NCI-H2196 treated with DMSO at 0.1 percent for 48 hours (cell line): ENCODE measurements at regions not wholly inside any gene's neighbourhood (a gene's known extent, or its start where the extent isn't known, plus 50 kb on each side); places are given as distances from the start of the nearest gene placed in this dataset.
"Not testable (repeated sequence)": the region's sequence is repeated elsewhere in the genome, so short reads cannot be mapped to it uniquely, and the experiment has no call there.

Source experiments
- DNase-seq: peaks from one replicate; lab custom pipeline; 2025; ENCODE audit not compliant: unreplicated experiment; lab: John Stamatoyannopoulos, UW

DNA sequence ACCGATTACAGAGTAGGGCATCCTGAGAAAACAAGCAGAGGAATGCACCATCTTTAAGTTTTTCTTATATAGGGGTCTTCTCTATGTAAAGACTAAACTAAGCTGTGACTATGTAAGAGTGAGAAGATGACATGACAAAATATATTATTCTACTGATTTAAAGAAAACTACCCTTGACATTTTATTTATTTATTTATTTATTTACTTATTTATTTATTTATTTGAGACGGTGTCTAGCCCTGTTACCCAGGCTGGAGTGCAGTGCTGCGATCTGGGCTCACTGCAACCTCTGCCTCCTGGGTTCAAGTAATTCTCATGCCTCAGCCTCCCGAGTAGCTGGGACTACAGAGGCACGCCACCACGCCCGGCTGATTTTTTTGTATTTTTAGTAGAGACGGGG lies 320.4 kb upstream of the SASH1 start:
- not testable (repeated sequence) for DNase-seq

DNA sequence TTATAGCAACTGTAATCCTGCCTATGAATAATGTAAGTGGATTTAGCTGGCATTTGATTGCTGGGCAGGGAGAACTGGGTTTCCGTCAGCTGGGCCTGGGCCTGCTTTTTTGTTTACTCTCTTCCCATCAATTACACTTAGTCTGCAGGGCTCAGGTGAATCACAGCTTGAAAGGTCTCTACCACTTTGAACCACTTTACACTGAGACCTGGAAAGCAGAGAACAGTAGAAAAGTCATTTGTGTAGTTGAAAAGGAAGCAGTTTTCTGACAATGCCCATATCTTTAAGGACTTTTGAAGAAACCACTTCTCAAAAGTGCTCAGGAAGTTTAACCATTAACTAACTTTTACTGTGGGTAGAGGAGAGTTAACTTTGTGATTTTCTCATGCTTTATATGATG lies 315.4 kb upstream of the SASH1 start:
- DNase-seq: no peak

DNA sequence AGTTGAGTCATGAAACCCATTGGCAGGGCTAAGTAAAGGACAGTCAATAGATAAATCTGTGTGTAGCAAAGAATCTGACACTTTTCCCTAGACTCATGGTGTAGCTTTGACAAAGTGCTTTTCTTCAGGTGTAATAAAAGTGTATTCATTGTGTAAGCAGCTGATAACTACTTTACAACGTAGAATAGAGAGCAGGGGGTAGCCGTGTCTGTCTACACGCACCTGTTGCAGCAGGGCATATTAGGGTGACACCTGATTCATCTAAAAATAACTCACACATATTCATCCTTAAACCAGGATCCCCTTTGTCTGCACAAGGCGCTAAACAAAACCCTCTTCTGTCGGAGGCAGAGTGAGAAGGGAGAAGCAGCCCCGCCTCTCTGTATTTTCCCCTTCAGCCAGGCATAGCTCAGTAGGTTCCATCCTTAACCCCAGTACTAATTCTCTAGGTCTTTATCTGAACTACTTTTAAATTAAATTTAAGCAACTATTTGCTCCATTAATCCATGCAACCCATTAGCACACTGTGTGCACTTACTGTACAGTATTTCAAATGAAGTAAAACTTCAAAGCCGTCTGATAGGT lies 306.7 kb upstream of the SASH1 start:
- no peak for DNase-seq

DNA sequence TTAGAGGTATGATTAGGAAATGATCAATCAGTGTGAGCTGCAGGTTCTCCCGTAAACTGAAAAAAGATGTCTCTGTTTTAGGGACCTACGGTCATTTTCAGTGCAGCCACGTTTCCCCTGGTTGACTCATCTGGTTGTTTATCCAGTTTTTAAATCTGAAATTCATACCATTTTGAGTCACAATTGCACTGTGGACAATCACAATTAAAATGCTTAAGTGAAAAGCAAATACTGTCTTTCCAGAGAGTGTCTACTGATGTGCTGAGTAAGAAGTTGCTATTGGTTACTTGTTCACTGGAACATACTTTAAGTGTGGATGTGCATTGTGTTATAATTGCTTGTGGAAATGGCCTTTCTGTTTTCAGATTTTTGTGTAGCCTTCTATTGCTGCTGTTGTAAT lies 305.1 kb upstream of the SASH1 start:
- DNase-seq: no peak

DNA sequence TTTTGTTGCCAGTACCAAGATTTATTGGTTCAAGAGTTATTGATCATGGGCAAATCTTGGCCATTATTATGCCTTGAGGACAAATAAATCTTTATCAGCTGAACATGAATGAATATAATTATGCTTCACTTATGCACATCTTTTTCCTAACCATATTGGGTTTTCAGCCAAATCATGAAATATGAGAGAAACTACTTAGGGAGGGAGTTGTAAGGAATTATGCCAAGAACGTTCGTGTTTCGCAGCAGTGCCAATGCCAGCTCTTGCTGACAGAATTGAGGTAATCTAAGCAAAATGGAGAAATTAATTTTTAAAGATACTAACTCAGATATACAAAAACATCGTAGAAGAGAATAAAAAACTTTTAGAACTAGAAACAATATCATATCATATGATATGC lies 301.1 kb upstream of the SASH1 start:
- DNase-seq: no peak

DNA sequence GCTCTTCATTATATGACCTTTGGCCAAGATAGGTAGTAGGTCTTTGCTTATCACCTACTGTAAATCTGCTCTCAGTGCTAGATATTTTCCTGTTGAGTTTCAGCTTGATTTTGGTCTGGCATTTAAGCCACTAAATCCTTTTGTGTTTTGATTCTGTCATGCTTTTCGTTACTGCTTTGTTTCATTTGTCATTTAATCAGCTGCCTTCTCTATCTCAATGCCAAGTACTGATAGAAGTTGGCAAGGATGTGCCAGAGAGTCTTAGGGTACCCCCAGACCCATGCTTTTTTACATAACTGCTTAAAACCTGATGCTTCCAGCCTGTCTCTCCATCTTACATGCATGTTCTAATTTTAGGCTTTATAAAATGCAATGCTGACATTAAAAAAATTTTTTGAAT lies 300.1 kb upstream of the SASH1 start:
- no peak for DNase-seq

DNA sequence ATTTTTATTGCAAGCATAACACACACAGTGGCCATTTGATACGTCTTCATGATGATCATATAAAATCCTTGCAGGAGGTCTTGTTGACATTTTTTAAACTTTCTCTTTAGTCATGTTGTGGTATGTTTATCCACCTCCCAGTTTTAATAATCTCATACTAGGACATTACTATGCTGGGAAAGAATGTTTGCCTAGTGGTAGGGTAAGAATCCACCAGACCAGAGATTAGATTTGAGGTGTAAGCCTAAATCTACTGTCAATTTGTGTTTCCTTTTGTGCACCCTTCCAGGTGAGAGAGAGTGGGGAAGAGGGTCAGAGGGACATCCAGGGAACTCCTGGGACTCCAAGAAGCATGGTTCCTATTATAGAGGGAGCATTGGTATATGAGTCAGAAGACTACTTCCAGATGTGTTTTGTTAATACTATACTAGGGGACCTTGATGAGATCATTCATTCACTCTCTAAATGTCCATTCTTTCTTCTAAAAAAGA lies 298.3 kb upstream of the SASH1 start:
- no peak for DNase-seq

DNA sequence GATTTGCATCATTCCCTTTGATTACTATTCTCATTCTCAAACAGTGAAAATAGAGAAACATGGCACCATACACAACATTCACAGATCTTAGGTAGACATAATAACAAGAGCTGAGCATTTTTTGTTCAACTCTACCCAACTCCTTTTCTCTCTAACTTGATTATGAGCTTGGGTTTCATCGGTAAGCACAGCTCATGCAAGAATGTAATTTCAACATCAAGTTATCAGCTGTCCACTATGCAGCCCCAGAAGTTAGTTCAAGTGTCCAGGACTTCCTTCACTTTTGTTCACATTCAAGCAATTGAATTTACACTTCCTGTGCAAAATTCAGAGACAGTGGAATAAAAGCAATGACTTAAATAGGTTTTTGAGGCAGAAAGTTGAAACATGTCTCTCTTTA lies 297.7 kb upstream of the SASH1 start:
- no peak for DNase-seq

DNA sequence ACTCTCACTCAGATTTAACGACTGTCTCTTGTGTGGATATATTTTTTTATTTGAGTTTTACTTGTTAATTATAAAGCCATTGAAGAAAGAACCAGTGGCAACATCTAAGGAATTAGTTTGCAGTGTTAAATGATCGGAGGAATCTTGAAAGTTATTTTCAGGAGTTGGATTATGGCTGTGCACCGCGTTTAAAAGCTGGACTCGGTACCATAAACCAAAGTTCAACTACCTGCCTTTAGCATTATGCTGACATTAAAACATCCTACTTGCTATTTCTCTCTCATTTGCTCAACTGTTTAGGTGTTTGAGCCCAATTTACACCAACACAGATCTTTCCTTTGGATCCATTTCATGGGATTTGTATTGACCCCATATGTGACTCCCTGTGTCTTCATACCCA lies 289.4 kb upstream of the SASH1 start:
- no peak for DNase-seq

DNA sequence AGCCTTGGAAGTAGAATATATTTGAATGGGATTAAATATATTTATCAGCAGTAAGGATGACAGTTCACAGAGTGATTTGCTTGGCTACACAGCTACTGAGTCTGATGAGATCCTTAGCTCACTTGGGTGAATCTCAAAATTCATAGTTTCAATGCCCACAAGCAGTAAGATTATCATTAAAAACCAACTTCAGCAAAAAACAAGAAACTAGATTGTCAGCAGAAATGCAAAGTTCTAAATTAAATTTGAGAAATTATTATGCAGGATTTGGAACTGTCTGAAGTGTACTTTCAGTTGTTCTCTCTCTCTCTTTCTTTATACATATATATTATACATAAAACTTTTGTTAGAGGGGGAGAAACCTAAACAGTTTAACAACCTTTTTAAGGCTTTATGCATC lies 288.8 kb upstream of the SASH1 start:
- DNase-seq: no peak

DNA sequence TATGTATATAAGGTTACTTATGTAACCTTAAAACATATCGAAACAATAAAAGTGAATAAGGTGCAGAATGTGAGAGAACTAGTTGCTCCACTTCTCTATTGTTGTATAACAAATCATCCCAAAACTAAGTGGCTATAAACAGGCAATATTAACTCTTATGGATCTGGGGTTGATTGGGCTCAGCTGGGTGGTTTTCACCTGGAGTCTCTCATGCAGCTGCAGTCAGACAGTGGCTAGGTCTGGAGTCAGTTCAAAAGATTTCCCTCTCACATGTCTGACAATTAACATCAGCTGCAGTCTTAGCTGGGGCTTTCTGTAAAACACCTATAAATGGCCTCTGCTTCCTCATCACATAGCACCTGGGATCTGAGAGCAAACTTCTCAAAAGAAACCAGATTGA lies 288.4 kb upstream of the SASH1 start:
- DNase-seq: no peak

DNA sequence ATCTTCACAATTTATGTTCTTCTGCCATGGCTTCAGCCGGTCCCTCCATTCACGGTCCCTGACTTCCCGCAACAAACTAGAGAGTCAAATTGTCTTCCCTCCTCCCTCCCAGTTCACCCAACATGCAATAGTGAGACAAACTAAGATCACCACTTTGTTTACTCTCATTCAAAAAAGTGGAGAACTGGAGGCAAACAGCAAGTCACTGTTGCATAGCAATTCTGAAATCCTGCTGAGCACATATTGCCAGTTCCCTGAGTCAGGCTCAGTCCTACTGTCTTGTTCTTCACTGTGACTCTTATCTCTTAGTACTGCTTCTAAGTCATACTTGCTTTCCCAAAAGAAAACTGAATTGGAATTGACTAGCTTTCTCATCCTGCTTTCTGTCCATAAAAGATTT lies 287.2 kb upstream of the SASH1 start:
- no peak for DNase-seq

DNA sequence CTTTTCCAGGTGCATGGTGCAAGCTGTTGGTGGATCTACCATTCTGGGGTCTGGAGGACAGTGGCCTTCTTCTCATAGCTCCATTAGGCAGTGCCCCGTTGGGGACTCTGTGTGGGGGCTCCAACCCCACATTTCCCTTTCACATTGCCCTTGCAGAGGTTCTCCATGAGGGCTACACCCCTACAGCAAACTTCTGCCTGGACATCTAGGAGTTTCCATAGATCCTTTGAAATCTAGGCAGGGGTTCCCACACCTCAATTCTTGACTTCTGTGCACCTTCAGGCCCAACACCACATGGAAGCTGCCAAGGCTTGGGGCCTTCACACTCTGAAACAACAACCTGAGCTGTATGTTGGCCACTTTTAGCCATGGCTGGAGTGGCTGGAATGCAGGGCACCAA lies 282.8 kb upstream of the SASH1 start:
- no peak for DNase-seq

DNA sequence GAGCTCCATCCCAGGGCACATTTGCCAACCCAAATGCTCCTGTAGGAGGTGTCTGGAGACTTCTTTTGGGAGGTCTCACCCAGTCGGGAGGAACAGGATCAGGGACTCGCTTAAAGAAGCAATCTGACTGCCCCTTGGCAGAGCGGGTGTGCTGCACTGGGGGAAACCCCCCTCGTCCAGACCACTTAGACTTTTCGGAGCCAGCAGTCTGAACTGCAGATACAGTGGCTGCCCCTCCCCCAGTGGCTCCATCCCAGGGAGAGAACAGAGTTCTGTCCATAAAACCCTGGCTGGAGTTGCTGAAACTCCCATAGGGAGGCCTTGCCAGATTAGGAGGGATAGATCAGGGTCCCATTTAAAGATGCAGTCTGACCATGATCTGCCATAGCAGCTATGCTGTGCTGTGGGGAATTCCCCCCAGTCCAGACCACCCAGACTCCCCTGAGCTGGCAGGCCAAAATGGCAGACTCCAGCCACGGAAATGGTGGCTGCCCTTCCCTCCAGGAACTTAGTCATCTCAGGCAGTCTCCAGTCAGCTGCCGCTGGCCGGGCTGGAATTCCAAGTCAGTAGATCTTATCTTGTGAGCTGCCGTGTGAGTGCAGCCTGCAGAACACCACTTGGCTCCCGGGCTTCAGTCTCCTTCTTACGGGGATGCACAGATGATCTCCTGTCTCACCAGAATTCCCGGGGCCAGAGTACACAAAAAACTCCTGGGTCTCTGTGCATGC lies 278.1 kb upstream of the SASH1 start:
- DNase-seq: no peak

DNA sequence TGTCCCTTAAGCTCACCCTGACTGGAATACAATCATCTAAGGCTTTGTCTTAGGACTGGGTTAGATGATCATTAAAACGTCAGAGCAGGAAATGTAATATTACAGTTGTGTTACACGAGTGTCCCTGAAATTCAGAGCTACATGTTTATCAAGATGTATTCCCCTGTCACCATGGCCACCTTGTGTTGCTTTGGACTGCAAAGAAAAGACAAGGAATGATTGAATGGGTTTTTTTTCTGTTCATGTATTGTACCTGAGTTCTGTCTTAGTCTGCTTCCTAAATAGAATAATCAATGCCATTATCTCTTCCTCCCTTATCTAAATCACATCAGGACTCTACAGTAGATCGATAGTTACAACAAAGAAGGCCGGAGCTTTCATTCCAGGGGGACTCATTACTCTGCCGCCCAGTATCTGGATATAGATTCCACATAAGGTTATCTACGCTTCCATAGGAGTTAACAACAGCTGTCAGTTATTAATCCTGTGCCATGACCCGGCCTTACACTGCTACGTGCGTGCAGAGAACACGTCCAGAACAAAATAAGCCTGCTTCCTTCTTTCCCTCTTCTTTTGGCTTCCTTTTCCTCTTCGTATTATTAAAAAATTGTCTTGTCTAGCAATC lies 274.1 kb upstream of the SASH1 start:
- no peak for DNase-seq

DNA sequence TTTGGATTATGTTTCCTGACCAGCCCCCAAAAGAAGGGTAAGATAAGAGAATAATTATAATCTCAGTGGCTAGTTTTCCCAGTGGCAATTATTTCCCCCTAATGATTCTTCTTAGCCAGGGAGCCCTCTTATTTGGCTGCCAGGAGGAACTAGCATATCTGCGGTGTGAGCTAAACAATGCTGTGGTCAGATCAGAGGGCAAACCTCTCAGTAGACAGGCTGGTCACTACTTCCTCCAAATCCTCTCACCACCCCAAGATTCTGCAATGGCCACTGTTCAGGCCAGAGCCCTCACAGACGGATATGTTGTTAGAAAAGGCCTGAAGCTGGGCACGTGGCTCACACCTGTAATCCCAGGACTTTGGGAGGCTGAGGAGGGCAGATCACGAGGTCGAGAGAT lies 273.4 kb upstream of the SASH1 start:
- DNase-seq: no peak

DNA sequence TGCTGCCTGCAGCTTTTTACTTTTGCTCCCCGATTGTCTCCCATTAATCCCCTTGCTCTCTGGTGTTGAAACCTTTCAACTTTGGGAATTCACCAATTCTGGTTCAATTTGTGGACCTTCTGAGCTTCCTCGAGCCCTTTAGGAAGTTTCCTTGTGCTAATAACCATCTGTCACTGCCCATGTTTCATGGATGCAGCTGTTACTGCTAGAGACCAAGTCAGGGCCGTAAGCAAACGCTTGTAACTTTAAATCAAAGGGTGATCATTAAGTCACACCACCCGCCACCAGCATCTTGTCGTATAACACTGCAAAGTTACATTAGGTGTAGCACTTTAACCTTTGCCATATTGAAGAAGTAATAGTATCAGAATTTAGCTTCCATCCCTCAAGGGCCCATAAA lies 268.3 kb upstream of the SASH1 start:
- no peak for DNase-seq

DNA sequence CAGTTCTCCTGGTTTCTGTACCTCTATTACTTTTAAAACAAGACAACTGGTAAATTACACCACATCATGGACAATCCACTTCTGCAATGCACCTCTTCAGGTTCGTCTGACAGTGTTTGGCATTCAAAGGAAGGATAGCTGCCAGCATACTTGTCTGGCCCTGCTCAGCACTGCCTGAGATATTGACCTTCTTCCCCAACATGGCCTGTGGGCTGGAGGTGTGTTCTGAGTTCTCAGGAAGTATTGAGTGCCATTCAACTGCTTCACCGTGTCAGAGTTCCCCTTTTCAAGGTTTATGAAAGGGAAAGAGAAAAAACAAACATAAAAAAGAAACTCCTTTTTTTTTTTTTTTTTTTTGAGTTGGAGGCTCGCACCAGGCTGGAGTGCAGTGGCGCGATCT lies 267.9 kb upstream of the SASH1 start:
- DNase-seq: no peak

DNA sequence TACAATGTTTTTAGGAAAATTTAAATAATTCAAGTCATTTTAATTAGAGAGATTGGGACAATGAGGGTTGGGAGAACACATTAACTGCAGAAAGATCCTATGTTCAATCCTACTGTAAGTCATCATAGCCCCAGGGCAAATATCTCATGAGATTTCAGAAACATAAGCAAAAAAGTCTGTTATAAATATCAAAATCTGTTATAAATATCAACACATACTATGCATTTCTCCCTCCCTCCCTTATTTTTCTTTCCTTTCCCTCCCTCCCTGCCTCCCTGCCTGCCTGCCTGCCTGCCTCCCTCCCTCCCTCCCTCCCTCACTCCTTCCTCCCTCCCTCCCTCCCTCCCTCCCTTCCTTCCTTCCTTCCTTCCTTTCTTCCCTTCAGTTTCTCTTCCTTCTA lies 267.3 kb upstream of the SASH1 start:
- no peak for DNase-seq

DNA sequence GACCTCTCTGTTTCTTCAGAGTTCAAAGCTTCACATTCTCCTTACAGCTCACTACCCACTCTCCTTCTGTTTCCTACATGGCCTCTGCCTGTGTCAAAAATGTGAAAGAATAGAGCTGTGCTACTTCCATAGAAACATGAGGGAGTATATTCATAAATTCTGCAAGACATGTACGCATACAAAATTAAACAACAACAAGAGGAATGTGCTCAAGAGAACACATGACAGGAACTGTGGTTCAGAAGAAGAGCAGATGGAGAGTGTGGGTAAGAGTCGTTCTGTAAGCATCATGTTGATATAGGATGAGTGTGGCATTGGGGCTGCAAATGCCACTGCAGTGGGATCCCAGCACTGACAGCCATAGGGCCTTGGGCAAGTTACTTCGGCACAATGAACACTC lies 266.6 kb upstream of the SASH1 start:
- no peak for DNase-seq

DNA sequence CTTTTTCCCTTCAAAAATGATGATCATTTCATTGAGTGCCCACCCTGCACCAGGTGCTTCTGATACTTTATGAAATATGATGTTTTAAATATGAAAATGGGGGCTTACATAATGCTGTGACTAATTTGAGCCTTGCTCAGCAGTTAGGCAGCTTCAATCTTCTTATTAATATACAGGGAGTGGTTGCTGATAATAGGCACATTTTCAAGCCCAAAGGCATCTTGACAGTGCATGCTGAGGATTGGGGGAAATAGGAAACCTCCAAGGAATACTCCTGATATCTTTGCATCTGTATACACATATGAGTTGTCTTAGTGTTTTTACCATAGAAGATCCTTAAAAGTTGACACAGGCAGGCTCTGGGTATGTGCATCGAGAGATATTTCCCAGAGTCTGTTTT lies 262.3 kb upstream of the SASH1 start:
- DNase-seq: no peak

DNA sequence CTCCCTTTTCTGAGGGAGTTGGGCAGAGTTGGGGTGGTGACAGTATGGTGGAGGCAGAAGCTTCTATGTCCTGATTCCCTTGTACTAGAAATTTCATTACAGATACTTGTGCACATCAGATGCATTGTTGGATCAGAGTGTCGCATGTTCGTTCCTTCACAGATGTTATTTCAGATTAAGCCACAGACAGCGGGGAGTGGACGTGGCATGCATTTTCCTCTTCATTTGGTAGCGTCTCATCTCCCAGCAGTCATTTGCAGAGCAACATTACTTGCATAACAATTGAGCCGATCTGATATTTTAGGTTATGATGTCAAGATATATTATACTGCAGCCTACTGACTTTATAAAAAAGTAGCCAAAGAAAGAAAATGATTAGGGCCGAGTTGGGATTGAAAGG lies 261.6 kb upstream of the SASH1 start:
- no peak for DNase-seq

DNA sequence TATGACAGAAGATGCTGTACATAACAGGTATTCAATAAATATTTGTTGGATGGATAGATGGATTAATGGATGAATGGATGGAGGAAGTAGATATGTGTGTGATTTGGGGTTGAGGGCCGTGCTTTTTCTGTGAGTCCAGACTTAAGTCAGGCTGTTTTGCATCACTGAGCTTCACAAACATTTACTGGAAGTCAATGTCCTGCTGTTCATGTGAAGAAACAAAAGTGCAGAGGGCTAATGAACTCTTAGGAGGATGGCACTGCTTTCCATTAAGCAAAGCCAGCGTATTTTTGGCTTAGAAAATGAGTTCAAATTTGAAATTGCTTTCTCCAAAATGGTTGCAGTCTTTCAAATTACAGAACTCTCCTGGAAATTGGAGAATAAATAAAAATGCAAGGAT lies 260.6 kb upstream of the SASH1 start:
- DNase-seq: no peak
